ACC112 (cell line): ENCODE measurements at regions not wholly inside any gene's neighbourhood (a gene's known extent, or its start where the extent isn't known, plus 50 kb on each side); places are given as distances from the start of the nearest gene placed in this dataset.
"Not testable (repeated sequence)": the region's sequence is repeated elsewhere in the genome, so short reads cannot be mapped to it uniquely, and the experiment has no call there.

ENCODE experiments used
- H2AFZ ChIP-seq: fragments of 200-600 bp; sonication (generic); one replicate; pipeline ENCODE4 v1.6.0; 2017; ENCODE audit warnings: antibody characterized with exemption, low read length; ENCODE audit not compliant: unreplicated experiment
- H3K27ac ChIP-seq: fragments of 200-600 bp; sonication (generic); 2 replicates; pipeline ENCODE4 v1.5.1; 2014; ENCODE audit warnings: low read depth, mild to moderate bottlenecking, antibody characterized with exemption, low read length, moderate library complexity
- H3K27me3 ChIP-seq: fragments of 200-600 bp; sonication (generic); 2 replicates; pipeline ENCODE4 v1.6.1; 2014; ENCODE audit warnings: mild to moderate bottlenecking, antibody characterized with exemption, low read length, moderate library complexity, mixed read lengths; ENCODE audit not compliant: insufficient read depth
- H3K36me3 ChIP-seq: fragments of 200-600 bp; sonication (generic); 2 replicates; pipeline ENCODE4 v1.6.1; 2016; ENCODE audit warnings: mild to moderate bottlenecking, antibody characterized with exemption, low read length, moderate library complexity, mixed read lengths; ENCODE audit not compliant: insufficient read depth
- H3K4me1 ChIP-seq: fragments of 200-600 bp; sonication (generic); one replicate; pipeline ENCODE4 v1.6.1; 2016; ENCODE audit warnings: low read length, mixed read lengths; ENCODE audit not compliant: insufficient read depth, unreplicated experiment, control insufficient read depth
- H3K4me3 ChIP-seq: fragments of 200-600 bp; sonication (generic); 2 replicates; pipeline ENCODE4 v1.5.1; 2014; ENCODE audit warnings: mild to moderate bottlenecking, low read depth, low read length
- H3K79me2 ChIP-seq: fragments of 200-600 bp; sonication (generic); one replicate; pipeline ENCODE4 v1.6.0; 2016; ENCODE audit warnings: low read length; ENCODE audit not compliant: control insufficient read depth, unreplicated experiment, insufficient read depth

DNA sequence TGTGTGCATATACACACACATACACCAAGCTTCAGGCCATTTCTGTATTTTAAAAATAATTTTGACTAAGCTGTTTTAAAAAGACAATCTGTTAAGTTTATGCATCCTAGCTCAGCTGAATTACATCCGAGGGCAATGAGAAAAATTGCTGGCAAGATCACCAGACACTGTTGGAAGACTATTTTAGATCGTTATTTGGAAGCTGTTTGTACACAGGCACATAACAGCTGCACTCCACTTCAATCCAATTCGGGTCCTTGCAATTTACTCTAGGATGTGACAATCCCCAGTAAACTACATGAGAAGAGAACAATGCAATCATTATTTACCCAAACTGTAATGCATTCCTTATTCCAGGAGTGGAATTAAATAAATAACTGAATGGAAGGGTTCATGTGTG is 79.3 kb upstream of the RASA1 start:
- Histone ChIP-seq H3K36me3 (no peaks in the 10 kb centered on the region), H3K27me3 (no peaks in the 10 kb centered on the region), H3K4me1 (no peaks in the 10 kb centered on the region), H2AFZ (no peak overlapping the region), H3K4me3 (no peak overlapping the region), H3K79me2 (no peaks in the 10 kb centered on the region), H3K27ac (no peak overlapping the region)

DNA sequence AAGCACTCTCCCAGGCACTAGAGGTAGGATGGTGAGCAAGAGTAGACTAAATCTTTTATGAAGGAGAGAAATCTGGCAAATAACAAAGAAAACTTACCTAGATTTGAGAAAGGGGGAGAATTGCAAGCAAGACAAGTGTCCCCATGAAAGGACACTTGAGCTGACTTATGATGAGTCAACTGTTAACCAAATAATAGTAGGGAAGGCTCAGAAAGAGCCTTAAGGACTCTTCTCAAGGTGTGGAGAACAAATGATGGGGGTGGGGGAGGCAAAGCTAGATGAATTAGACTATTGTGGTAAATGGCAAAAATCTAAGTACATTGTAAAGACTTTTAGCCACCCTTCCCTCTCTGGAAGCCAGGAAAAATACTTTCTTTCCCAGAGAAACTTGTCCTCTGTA is 77.6 kb upstream of the RASA1 start:
- no peak overlapping the region for H2AFZ ChIP-seq
- H3K36me3 ChIP-seq, result no peaks in the 10 kb centered on the region
- peaks cover 11% of the 10 kb centered on the region for H3K4me1 ChIP-seq
- no peak overlapping the region for H3K27ac ChIP-seq
- no peaks in the 10 kb centered on the region for H3K27me3 ChIP-seq
- H3K4me3 ChIP-seq, result no peak overlapping the region
- H3K79me2 ChIP-seq, result no peaks in the 10 kb centered on the region

DNA sequence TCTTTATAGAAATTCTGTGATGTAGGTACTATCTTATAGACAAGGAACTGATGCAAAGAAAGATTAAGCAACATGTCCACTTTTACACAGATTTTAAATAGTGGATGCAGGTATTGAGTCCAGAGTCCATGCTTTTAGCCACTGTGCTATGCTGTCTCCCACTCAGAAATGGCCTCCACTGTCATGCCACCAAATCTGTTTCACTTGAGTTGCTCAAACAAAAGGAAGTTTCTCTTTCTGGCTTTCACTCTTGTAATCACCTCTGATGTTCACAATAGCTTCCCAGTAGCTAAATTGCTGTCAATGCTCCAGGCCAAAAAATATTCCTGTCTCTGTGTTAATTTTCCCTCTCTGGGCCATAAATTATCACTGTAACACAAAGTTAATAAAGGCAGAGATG is 77.0 kb upstream of the RASA1 start:
- no peaks in the 10 kb centered on the region for H3K36me3 ChIP-seq
- H2AFZ ChIP-seq, result no peak overlapping the region
- H3K27me3 ChIP-seq, result no peaks in the 10 kb centered on the region

DNA sequence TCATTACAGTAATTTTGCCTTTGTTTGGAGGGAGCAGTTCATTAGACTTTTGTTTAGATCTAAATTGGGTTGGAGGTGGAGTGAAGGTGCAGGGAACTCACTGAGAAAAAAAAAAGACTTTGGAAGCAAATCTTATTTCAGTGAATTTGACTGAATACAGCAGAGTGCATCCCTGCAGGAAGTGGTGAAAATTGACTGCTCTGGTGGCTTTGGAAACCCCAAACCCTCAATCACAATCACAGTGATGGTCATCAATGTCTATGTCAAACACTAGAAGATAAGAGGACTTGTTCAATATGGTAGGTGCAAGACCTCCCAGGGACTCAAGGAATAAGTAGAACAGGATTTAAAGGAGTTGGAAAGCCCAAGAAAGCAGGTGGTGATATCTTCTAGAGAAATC is 76.0 kb upstream of the RASA1 start:
- Histone ChIP-seq H3K27ac (no peak overlapping the region), H3K4me3 (no peak overlapping the region), H3K4me1 (peaks cover 23% of the 10 kb centered on the region), H3K79me2 (no peaks in the 10 kb centered on the region), H3K36me3 (no peaks in the 10 kb centered on the region), H2AFZ (no peak overlapping the region), H3K27me3 (no peaks in the 10 kb centered on the region)

More for the DNA sequence above, 77.0 kb upstream of the RASA1 start:
- Histone ChIP-seq H3K4me3 (no peak overlapping the region), H3K4me1 (peaks cover 17% of the 10 kb centered on the region), H3K27ac (no peak overlapping the region), H3K79me2 (no peaks in the 10 kb centered on the region)

DNA sequence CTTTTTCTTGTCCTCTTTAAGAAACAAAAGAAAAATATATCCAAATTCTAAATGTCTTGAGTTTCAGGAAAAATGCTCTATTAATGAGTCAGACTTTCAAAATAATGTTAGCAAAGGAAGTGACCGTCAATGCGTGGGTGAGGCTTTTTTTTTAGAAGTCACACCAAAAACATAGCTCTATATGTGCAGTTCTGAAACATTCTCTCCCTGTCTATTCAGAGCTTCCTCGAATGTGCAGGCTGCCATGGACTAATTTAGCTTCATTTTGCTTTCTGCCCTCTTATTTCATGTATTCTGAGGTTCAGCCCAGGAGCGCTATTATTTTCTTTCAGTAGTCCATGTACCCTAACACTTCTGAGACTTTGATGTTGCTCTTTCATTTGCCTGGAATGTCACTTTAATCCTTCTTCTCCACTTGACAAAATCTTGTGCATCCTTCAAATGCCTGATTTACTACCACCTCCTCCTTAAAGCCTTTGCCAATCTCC is 72.5 kb upstream of the RASA1 start:
- H3K36me3 ChIP-seq, result no peaks in the 10 kb centered on the region
- no peaks in the 10 kb centered on the region for H3K27me3 ChIP-seq
- H3K79me2 ChIP-seq, result no peaks in the 10 kb centered on the region
- H3K4me1 ChIP-seq, result peaks cover 23% of the 10 kb centered on the region
- peak overlapping the region; percentile 84 for H3K27ac ChIP-seq
- peak overlapping the region; percentile 82 for H2AFZ ChIP-seq
- peak overlapping the region; percentile 30 for H3K4me3 ChIP-seq

DNA sequence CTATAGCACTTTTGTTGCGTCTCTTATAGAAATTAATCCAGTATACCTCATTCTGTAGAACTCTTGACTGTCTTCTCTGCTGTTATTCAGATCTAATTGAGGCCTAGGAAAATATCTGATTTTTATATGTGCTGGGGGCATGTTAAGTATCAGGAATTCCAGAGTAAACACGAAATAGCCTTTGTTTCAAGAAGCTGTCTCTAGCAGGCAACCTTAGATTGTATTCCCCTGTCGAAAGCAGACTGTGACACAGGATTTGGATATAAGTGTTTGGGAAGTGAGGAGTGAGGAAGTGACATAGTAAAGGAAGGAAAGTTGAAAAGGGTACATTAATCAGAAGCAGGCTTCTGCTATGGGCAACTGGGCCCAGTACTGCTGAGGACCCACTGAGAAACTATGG is 72.1 kb upstream of the RASA1 start:
- Histone ChIP-seq H3K27ac (peak overlapping the region; percentile 84), H3K79me2 (no peaks in the 10 kb centered on the region), H3K4me3 (peak overlapping the region; percentile 30), H3K4me1 (peaks cover 23% of the 10 kb centered on the region), H3K36me3 (no peaks in the 10 kb centered on the region), H3K27me3 (no peaks in the 10 kb centered on the region), H2AFZ (peak overlapping the region; percentile 82)

DNA sequence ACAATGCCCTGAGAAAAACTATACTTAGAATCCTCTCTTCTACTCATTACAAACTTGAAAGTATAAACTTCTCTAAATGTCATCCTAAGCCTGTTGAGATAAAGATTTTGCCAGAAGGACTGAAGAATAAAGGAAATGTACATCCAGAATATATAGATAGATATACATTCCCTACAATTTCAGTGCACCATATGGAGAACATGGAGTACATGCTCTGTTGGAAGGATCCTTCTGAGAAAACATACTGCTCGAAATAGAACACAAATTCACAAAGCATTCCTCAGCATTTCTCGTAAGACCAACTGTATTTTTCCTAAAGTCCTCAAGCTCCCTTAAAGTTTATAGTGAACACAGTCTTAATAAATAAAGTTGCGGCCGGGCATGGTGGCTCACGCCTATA is 69.7 kb upstream of the RASA1 start:
- no peak overlapping the region for H2AFZ ChIP-seq
- H3K79me2 ChIP-seq, result no peaks in the 10 kb centered on the region
- H3K4me1 ChIP-seq, result peaks cover 23% of the 10 kb centered on the region
- H3K27ac ChIP-seq, result no peak overlapping the region
- no peaks in the 10 kb centered on the region for H3K36me3 ChIP-seq
- H3K27me3 ChIP-seq, result no peaks in the 10 kb centered on the region
- no peak overlapping the region for H3K4me3 ChIP-seq

DNA sequence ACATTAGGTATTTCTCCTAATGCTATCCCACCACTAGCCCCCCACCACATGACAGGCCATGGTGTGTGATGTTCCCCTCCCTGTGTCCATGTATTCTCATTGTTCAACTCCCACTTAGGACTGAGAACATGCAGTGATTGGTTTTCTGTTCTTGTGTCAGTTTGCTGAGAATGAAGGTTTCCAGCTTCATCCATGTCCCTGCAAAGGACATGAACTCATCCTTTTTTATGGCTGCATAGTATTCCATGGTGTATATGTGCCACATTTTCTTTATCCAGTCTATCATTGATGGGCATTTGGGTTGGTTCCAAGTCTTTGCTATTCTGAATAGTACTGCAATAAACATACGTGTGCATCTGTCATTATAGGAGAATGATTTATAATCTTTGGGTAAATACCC is 68.4 kb upstream of the RASA1 start:
- not testable (repeated sequence) for H3K27ac ChIP-seq, H3K4me3 ChIP-seq, H3K27me3 ChIP-seq, H3K36me3 ChIP-seq, H3K79me2 ChIP-seq, H2AFZ ChIP-seq
- peaks cover 20% of the 10 kb centered on the region for H3K4me1 ChIP-seq

DNA sequence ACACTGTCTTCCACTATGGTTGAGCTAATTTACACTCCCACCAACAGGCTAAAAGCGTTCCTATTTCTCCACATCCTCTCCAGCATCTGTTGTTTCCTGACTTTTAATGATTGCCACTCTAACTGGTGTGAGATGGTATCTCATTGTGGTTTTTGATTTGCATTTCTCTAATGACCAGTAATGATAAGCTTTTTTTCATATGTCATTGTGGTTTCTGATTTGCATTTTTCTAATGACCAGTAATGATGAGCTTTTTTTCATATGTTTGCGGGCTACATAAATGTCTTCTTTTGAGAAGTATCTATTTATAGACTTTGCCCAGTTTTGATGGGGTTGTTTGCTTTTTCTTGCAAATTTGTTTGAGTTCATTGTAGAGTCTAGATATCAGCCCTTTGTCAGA is 68.0 kb upstream of the RASA1 start:
- H3K4me1 ChIP-seq, result peaks cover 15% of the 10 kb centered on the region
- H2AFZ ChIP-seq, H3K4me3 ChIP-seq, H3K79me2 ChIP-seq, H3K27ac ChIP-seq, H3K27me3 ChIP-seq, H3K36me3 ChIP-seq: not testable (repeated sequence)

DNA sequence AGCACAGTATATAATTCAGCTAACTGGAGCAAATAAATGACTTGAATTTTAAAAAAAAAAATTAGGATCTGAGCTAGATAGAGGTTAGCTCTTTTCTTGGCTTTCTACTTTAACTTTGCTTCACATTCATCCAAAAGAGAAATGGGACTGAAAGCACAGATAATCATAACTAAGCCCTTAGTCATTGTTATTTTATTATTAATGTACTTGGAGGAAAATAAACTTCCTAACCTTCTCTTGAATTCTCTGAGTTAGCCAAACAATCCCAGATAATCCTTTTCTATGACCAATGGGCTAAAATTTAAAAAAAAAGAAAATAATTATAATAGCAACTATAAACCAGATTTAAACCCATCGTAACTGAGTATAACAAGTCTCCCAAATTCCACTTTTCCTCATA is 57.6 kb upstream of the RASA1 start:
- H3K4me1 ChIP-seq, result peaks cover 22% of the 10 kb centered on the region
- H3K4me3 ChIP-seq, result no peak overlapping the region
- no peaks in the 10 kb centered on the region for H3K79me2 ChIP-seq
- no peaks in the 10 kb centered on the region for H3K36me3 ChIP-seq
- no peaks in the 10 kb centered on the region for H3K27me3 ChIP-seq
- H3K27ac ChIP-seq, result no peak overlapping the region
- H2AFZ ChIP-seq, result no peak overlapping the region

DNA sequence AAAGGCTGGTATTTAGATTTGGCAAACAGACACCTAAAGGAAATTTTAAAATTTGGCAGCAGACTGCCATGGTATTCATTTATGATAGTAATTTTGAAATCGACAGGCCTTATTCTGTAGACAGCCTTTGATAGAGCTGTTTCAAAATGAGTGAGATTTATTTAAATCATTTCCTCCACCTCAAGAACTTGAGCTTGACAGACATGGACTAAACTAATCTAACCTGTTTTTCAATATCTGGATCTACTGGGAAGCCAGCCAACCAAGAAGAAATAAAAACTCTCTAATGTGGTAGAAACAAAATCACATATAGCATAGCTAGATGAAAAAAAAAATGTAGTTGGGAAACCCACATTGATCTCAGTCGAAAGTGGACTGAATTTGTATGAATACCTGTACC is 56.9 kb upstream of the RASA1 start:
- H2AFZ ChIP-seq, result no peak overlapping the region
- no peaks in the 10 kb centered on the region for H3K36me3 ChIP-seq
- no peak overlapping the region for H3K4me3 ChIP-seq
- H3K27ac ChIP-seq, result no peak overlapping the region
- H3K79me2 ChIP-seq, result no peaks in the 10 kb centered on the region
- no peaks in the 10 kb centered on the region for H3K27me3 ChIP-seq
- H3K4me1 ChIP-seq, result peaks cover 22% of the 10 kb centered on the region
